ENCODE measurements at regions not wholly inside any gene's neighbourhood (a gene's known extent, or its start where the extent isn't known, plus 50 kb on each side); places are given as distances from the start of the nearest gene placed in this dataset.

DNA sequence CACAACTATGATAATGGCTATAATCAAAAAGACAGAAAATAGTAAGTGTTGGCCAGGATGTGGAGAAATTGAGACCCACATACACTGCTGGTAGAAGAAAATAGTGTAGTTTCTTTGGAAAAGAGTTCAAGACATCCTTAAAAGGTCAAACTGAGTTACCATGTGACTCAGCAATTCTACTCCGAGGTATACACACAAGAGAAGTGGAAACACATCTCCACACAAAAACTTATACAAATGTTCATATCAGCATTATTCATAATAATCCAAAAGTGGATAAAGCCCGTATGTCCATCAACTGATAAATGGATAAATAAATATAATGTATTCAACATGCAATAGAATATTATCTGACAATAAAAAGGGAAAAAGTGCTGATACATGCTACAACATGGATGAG lies 532.2 kb downstream of the NR2F1-AS1 start:
- no peak for DNase-seq

DNA sequence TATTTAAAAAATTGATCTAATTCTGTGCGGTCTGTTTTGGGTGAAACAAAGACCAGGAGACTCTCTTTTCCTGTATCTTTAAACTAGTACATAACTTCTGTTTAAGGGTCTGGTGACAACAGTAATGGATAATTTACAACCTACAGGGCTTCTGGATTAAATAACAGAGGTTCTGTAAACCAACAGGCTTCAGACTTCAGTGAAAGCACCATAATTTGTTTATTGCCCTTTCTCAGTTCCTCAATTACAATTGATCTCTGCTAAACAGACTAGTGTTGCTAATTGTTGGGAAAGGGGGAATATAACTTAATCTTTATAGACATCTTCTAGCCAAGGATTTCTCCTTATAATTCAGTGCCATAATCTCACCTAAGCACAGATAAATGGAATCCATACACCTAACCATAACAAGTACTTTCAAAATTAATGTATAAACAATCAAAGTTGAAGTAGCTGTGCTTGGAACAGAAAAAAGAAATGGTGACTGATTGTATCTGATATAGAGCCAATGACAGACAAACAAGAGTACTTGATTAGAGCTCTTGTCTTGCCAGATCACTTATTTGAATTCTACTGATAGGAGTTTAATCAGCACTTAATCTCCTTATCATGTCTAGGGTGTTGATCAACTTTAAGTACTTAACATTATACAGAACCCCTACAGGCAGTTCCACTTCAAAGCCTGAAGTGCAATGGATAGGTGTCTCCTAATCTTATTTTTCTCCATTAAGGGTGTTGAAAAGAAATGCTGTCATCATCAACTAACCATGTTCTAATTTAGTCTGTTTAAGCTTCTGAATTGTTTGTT lies 536.0 kb downstream of the NR2F1-AS1 start:
- no peak for DNase-seq

DNA sequence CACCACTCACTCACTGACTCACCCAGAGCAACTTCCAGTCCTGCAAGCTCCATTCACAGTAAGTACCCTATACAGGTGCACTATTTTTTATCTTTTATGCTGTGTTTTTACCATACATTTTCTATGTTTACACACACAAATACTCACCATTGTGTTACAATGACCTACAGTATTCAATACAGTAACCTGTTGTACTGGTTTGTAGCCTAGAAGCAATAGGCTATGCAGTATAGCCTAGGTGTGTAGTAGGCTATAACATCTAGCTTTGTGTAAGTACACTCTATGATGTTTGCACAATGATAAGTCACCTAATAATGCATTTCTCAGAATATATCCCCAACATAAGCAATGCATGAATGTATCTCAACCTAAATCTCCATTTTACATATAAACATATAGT lies 541.1 kb downstream of the NR2F1-AS1 start:
- DNase-seq = no peak

DNA sequence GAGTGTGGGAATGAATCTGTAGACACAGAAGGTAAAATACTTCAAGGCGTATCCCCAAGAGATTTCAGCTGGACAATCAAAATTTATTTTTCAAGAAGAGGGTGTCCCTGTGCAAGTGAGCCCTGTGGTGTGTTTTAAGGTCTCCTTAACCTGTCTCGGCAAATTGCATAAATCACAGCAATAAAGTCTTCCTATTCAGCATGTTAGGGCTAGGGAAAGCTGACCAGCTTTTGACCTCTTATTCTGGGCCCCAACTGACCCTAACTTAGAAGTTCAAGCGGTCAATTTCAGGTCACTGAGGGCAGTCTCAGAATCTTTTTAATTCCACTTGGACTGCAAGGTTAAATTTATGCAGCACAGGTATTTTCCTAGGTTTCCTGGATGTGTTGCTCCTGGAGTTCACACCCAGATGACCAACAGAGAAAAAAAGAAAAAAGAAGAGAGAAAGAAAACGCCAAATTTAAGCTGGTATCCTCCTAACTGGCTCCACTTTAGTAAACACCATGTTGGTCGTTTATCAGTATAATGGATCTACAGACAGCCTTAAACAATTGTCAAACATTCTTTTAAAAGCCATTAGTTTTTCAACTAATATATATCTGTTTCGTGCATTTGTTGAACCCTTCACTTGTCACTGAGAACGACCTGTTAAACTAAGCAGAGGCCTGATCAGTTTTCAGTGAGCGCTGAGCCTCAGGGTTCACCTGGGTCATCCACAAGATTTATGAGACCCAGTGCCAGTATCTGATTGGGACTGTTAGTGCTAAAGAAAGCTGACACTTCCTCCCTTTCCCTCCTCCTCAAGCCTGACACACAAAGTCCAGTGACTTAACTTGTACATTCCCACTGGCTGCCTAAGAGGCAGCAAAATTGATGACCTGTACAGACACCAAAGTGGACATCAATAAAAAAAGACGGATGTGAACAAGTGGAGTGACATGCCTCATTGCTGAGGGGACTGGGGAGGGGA lies 546.1 kb downstream of the NR2F1-AS1 start:
- no peak for DNase-seq

DNA sequence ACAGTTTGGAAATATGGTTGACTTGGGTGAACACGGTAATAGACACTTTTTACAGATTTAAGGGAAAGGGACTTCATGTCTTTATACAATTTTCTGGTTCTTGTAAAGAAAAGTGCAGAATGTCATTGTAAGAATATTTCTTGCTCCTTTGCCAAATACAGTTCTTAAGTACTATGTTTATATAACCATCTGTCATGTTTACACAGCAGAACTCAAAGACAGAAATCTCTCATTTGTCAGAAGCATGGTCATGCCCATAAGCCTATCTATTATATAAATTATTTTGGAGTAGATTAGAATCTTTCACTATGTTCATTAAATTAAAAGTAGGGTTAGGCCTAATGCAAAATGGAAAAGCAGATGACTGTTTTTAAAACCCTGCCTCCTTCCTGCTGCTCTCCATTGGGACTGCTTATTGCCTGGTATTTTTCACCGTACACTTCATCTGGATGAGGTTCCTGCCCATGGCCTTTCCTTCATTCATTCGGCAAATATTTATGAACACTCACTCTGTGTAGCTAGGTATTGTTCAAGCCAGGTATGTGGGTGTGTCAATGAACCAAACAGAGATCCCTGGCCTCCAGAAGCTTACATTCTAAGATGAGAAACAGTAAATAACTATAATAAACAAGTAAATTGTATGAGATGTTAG lies 558.1 kb downstream of the NR2F1-AS1 start:
- DNase-seq = no peak

DNA sequence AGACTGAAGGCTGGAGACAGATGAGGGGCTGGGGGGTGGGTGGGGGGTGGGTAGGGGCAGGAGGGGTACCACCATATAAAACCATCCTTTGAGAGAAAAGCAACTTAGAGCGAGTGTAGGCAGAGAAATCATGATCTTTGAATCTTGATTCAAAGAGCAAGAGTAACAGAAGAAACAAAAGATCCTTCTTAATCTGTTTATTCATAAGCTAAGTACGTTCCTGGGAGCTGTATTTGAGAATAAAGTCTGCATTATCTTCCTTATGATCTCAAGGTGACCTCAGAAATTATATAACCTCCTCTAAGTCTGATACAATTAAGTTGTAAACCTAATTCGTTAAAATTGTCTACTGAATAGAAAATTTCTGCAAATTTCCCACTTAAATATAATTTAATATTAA lies 558.8 kb downstream of the NR2F1-AS1 start:
- no peak for DNase-seq

DNA sequence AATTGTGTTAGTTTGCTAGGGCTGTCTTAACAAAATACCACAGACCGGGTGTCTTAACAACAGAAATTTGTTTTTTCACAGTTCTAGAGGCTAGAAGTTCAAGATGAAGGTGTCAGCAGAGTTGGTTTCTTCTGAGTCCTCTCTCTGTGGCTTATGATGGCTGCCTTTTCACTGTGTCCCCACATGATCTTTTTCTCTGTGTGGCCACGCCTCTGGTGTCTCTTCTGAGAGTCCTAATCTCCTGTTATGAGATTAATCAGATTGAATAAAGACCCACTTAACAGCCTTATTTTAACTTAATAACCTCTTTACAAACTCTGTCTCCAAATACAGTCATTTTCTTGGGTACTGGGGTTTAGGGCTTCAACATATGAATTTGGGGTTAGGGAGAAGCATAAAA lies 561.1 kb downstream of the NR2F1-AS1 start:
- DNase-seq = no peak

DNA sequence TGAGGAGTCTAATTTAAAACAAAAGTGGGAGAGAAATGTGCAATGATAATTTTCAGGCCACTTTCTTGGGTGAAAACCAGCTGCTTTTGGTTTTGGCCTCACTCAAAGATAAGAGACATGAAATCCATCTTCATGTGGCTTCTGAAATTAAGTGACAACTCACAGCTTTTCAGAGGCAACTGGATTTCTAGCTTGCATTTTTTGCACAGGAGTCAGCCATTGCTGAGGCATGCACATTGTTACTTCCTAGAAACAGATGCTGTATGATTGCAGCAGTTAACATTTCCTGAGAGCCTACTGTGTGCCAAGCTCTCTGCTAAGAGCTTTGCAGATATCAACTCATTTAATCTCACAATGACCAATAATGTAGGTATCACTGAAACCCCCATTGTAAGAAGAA lies 562.6 kb downstream of the NR2F1-AS1 start:
- no peak for DNase-seq

DNA sequence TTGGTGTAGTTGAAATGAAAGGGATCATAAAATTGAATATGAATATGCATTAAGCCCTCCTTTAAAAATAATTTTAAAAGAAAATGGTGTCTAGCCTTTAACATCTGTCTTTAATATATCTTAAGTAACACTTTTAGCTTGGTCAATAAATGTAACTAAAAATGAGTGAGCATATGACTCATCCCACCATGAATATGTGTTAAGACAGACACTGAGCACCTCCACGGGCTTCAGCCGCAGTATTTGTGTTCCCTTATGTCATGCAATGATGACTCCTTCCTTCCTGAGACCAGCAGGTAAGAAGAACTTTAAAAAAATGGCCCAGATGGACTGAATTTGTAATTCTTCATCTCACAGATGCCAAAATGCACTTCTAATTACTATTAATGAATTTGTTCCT lies 563.2 kb downstream of the NR2F1-AS1 start:
- DNase-seq = no peak

DNA sequence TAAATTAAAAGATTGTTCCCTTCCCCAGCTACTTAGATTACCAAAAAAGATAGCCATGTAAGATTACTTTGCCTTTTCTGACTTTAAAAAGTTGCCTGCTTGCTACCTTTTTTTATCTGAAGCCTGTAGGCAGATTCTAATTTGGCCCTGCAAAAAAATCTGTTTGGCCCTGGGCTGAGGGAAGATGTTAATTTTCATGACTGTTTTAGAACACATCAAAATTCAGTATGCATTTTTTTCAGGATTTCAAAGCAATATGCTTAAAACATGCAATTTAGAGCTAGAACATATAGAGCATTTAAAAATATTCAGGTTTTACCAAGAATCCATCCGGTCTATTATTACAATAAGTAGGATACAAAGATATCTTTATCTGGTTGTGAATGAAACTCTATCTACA lies 563.6 kb downstream of the NR2F1-AS1 start:
- no peak for DNase-seq

DNA sequence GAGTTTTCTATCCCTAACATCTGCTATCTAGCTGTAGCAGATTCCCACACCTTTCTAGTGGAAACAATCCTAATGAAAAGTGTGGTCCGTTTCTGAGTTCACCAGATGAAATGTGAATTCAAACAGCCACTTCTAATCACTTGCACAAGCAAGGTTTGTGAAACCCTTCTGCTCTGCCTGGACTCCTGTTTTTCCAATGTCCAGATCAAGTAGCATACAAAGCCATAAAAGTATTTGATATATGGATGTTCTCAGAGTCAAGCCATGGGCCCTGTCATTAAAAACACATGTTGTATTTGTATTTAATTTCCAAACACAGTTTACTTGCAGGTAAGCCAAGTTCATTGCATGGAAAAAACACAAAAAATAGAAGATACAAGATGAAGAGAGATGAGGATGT lies 570.4 kb downstream of the NR2F1-AS1 start:
- no peak for DNase-seq

DNA sequence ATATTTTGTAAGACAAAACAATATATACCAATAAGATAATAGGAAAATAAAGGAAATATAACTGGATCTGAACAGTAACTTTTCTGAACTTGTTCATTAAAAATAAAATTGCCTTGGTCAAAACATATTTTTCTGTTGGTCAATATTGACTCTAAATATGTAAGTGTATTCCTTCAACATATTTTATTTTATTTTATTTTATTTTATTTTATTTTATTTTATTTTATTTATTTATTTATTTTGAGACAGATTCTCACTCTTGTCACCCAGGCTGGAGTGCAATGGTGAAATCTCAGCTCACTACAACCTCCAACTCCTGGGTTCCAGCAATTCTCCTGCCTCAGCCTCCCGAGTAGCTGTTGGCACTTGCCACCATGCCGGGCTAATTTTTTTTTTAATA lies 571.0 kb downstream of the NR2F1-AS1 start:
- DNase-seq = no peak

DNA sequence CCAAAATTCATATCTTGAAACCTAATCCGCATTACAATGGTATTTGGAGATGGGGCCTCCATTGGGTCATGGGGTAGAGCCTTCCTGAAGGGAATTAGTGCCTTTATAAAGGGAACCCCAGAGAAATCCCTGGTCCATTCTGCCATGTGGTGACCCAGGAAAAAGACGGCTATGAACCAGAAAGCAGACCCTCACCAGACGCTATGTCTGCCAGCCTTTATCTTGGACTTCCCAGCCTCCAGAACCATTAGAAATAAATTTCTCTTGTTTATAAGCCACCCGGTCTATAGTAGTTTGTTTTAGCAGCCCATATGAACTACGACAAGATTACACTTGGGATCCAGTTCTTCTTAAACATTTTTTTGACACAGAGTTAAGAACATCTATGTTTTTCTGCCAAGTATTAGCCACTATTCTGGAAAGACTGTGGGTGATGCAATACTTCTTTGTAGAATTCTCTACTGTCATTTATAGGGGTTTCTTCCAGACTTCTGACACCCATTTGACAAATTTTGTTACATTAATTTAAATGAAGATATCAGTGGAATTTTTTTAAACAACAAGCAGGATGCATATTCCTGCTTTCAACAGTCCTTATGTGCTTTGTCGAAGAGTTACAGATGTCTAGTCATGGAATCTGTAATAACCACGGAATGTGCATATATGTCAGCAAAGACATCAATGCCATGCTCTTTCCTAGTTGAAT lies 572.4 kb downstream of the NR2F1-AS1 start:
- DNase-seq = no peak

DNA sequence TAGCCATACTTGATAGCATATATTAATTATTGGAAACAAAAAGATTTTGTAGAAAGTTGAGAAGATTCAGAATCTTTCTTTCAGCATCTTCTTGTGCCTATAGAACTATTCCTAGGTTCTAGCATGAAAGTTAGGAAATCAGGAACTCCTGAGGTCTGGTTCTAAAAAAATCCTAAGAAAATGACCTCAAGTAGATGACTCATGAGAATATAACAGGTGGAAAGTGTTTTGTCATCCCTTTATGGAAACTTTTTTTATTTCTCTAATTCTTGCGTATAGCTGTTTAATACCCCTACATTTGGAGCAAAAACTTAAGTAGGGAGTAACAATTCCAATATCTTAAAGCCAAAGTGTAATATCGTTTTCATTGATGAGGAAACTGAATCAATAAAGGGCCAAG lies 574.1 kb downstream of the NR2F1-AS1 start:
- DNase-seq = no peak

DNA sequence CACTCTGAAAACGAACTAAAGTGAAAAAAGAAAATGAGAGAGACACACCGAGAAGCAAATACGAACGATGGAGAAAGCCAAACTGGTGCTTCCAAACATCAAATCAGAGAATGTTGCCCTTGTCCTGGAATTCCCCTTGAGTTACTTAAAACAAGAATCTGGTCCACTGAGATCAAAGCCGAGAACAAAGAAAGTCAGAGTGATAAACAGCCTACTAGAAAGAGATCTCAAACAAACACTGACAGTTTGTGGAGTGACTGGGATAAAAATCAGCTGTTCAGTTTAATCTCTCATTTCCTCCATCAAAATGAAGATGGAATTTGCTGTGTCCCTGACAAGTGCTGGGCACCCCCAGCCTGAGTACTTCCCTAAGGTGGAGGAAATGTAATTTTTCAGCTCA lies 582.6 kb downstream of the NR2F1-AS1 start:
- DNase-seq = no peak

DNA sequence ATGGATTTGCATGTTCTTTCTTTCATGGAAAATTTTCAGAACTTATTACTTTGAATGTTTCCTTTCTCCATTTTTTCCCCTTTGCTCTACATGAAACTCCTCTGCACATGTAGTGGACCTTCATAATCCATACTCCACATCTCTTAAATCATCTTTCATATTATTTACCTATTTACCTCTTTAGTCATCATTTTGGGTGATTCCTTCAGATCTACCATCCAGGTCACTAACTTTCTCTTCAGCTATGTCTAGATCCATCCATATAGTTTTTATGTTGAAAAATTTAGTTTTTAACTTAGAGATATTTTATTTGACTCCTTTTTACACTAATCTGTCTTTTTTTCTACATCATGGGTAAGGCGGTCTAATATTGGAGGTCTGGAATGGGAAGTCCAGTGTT lies 586.6 kb downstream of the NR2F1-AS1 start:
- DNase-seq = no peak

DNA sequence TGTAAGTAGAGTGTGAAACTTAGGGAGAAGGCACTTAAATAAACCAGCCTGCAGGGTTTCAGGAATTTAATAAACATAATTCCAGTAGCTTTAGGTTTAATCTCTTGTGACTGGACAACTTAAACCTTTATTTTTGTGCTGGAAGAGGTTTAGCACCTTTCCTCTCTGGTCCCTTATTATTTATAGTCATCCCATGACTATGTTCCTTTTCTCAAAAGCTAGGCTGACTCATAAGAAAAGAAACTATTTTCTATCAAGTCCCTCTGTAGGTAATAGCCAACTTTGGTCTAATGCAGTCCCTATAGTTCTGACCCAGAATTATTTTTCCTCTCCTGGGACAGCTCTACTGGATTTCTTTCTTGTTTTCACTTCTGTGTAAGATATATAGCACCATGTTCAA lies 588.9 kb downstream of the NR2F1-AS1 start:
- DNase-seq = no peak

DNA sequence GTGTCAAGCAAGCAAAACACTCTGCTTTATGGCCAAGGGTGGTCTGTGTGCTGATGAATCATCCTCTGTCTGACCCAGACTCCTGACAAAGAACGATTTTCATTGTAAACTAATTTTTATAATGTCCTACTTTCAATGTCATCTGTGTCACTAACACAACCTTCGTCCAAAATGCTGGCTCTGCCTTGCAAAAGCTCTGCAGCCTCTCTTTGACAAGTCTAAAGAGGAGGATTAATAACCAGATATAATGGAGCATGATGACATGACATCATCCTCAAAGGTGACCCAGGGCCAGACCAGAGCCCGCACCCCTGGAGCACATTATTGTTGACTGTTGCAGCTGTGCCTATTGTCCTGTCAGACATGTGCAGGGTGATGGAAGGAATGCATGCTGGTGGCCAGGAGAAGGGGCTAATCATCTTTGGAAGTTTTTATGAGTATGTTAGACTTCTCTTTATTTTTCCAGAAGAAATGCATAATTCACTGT lies 589.4 kb downstream of the NR2F1-AS1 start:
- DNase-seq = no peak

DNA sequence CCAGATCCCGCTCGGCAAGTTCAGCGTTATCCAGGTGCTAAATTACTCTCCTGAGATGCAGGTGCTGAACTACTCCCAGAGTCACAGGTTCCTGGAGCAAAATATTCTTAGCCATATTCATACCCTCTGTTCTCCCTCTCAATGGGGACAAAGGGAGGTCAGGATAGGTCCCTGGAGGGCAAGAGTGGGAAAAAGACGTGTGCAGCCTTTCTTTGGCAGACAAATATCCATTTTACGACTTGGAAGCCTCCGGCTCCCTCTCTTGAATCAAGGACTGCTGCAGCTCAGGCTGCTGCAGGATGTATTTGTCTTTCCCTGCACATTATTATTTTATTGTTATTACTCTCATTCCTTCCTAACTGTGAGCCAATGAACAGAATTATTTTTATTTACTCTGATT lies 590.2 kb downstream of the NR2F1-AS1 start:
- no peak for DNase-seq

DNA sequence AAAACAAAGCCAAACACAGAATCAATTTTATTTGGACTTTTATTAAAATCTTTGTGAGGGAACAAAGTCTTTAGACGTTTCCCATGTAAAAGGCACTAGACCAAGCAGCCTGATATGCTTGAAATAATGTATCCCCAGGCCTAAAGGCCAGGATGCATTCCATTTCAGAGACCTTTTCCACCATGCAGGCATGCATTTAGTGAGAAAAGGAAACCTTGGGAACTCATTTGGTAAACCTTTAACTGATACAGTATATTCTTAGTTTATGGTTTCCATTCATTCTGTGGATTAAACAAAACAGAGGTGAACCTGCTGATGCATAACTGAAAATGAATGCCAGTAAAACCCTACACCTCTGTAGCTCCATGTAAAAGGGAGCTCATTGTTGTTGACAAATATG lies 600.0 kb downstream of the NR2F1-AS1 start:
- DNase-seq = no peak

DNA sequence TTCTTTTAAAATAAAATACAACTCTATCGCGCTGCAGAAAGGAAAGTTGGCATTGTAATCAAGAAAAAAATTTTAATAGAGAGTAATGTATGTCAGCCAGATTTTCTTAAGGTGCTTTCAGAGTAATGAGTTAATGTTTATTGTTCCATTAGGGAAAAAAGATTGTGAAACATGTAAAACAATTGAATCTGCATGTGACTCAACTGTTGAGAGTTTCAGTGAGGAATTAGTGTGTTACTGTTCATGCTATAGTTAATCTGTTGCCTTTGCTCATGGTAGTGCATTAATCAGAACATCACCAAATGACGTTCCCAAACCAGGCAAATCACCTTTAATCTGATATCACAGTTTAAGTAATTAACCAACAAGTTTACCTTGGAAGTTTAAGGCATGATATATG lies 600.5 kb downstream of the NR2F1-AS1 start:
- DNase-seq = no peak

DNA sequence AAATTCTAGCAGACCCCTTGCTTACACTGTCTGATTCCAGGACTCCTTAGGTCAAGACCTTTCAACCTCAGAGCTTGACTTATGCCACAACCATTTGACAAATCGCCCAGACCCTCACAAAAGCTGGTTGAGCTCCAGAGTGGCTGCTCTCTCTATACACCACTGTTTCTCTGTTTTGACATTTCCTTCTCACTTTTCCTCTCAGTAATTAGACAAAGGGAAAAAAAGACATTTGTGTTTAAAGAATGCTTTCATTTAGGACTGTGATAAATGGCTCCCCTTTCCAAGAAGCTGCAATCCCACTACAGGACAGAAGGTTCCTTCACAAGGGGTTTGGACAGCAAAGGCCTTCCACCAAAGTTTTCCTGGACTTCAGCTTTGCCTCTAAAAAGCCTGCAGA lies 601.3 kb downstream of the NR2F1-AS1 start:
- no peak for DNase-seq

All from stimulated activated CD4-positive, alpha-beta T cell treated with anti-CD3 and anti-CD28 coated beads, Interleukin-4, amount 100 ng/mL, for 24 hours (primary cell).